ENCODE measurements at regions not wholly inside any gene's neighbourhood (a gene's known extent, or its start where the extent isn't known, plus 50 kb on each side); places are given as distances from the start of the nearest gene placed in this dataset.

- DNase-seq (ENCODE audit: low spot score), result no peak
Measured at GRCh38 chr5:74056107-74056788, 430.3 kb downstream of the ARHGEF28 start.

GRCh38 chr5:74055486-74056106 lies 429.6 kb downstream of the ARHGEF28 start:
- no peak for DNase-seq (ENCODE audit: low spot score)

- no peak for DNase-seq (ENCODE audit: low spot score)
Measured at GRCh38 chr5:74054641-74055421, 428.8 kb downstream of the ARHGEF28 start.

- DNase-seq (ENCODE audit: low spot score), result no peak
Measured at GRCh38 chr5:74054139-74054538, 428.1 kb downstream of the ARHGEF28 start.

- no peak for DNase-seq (ENCODE audit: low spot score)
Measured at GRCh38 chr5:74052441-74053221, 426.6 kb downstream of the ARHGEF28 start.

- no peak for DNase-seq (ENCODE audit: low spot score)
Measured at GRCh38 chr5:74051076-74051475, 425.1 kb downstream of the ARHGEF28 start.

- DNase-seq (ENCODE audit: low spot score), result no peak
Measured at GRCh38 chr5:74044936-74045335, 418.9 kb downstream of the ARHGEF28 start.

GRCh38 chr5:74042959-74043358 lies 417.0 kb downstream of the ARHGEF28 start:
- DNase-seq (ENCODE audit: low spot score), result no peak

- DNase-seq (ENCODE audit: low spot score), result no peak
Measured at GRCh38 chr5:74042559-74042958, 416.6 kb downstream of the ARHGEF28 start.

- no peak for DNase-seq (ENCODE audit: low spot score)
Measured at GRCh38 chr5:74041913-74042312, 415.9 kb downstream of the ARHGEF28 start.

GRCh38 chr5:74040811-74041491 lies 415.0 kb downstream of the ARHGEF28 start:
- no peak for DNase-seq (ENCODE audit: low spot score)

- DNase-seq (ENCODE audit: low spot score), result no peak
Measured at GRCh38 chr5:74040065-74040551, 414.1 kb downstream of the ARHGEF28 start.

GRCh38 chr5:74037321-74037720 lies 411.3 kb downstream of the ARHGEF28 start:
- no peak for DNase-seq (ENCODE audit: low spot score)

GRCh38 chr5:74035521-74035937 lies 409.5 kb downstream of the ARHGEF28 start:
- DNase-seq (ENCODE audit: low spot score), result no peak

GRCh38 chr5:74034733-74035132 lies 408.7 kb downstream of the ARHGEF28 start:
- no peak for DNase-seq (ENCODE audit: low spot score)

- DNase-seq (ENCODE audit: low spot score), result no peak
Measured at GRCh38 chr5:74032617-74033016, 406.6 kb downstream of the ARHGEF28 start.

GRCh38 chr5:74031536-74031935 lies 405.5 kb downstream of the ARHGEF28 start:
- no peak for DNase-seq (ENCODE audit: low spot score)

- DNase-seq (ENCODE audit: low spot score), result no peak
Measured at GRCh38 chr5:74030821-74031220, 404.8 kb downstream of the ARHGEF28 start.

GRCh38 chr5:74030371-74030770 lies 404.4 kb downstream of the ARHGEF28 start:
- DNase-seq (ENCODE audit: low spot score), result no peak

GRCh38 chr5:74028976-74029375 lies 403.0 kb downstream of the ARHGEF28 start:
- no peak for DNase-seq (ENCODE audit: low spot score)

- no peak for DNase-seq (ENCODE audit: low spot score)
Measured at GRCh38 chr5:74028406-74028805, 402.4 kb downstream of the ARHGEF28 start.

Data from HuH-7.5 (cell line).